SK-N-MC (cell line): ENCODE measurements at regions not wholly inside any gene's neighbourhood (a gene's known extent, or its start where the extent isn't known, plus 50 kb on each side); places are given as distances from the start of the nearest gene placed in this dataset.
"Not testable (repeated sequence)": the region's sequence is repeated elsewhere in the genome, so short reads cannot be mapped to it uniquely, and the experiment has no call there.

ENCODE experiments used
- EZH2 ChIP-seq: fragments of 200-600 bp; sonication (generic); IDR thresholded peaks from one replicate; pipeline ENCODE4 v1.6.1; 2017; ENCODE audit warnings: antibody characterized with exemption
- FOXP2 ChIP-seq: optimal IDR thresholded peaks from 2 replicates; pipeline ENCODE3; 2011; ENCODE audit warnings: mild to moderate bottlenecking, moderate library complexity; ENCODE audit not compliant: insufficient read depth; ENCODE audit errors: extremely low read length, control extremely low read depth
- POLR2AphosphoS5 ChIP-seq: IDR thresholded peaks from 2 replicates; pipeline ENCODE4 v1.6.1; 2012; ENCODE audit warnings: mild to moderate bottlenecking, low read depth, low read length, borderline replicate concordance

DNA sequence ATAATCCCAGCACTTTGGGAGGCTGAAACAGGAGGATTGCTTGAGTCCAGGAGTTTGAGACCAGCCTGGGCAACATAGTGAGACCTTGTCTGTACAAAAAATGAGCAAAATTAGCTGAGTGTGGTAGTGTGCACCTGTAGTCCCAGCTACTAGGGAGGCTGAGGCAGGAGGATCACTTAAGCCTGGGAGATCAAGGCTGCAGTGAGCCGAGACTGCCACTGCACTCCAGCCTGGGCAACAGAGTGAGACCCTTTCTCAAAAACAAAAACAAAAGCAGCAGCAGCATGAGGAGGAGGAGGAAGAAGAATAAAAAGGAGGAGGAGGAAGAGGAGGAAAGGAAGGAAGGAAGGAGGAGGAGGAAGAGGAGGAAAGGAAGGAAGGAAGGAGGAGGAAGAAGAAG is 116.5 kb upstream of the TDRD3 start:
- TF ChIP-seq POLR2AphosphoS5, EZH2, FOXP2: not testable (repeated sequence)
